ENCODE measurements at regions not wholly inside any gene's neighbourhood (a gene's known extent, or its start where the extent isn't known, plus 50 kb on each side); places are given as distances from the start of the nearest gene placed in this dataset.

GRCh38 chr10:133021116-133021962, 66.4 kb upstream of the ADGRA1 start:
- Histone ChIP-seq H3K4me3 (no peak overlapping the region), H3K27ac (no peak overlapping the region), H3K36me3 (no peaks in the 10 kb centered on the region), H3K27me3 (peaks cover 0 to 71% of the 10 kb centered on the region in 2 donors), H3K9me3 (no peaks in the 10 kb centered on the region), H3K4me1 (no peaks in the 10 kb centered on the region)
- intact Hi-C loops (cut with DNase I; ENCODE audit: low total_unique reads): no loop called here
- TF ChIP-seq CTCF (IDR thresholded peaks at IDR 0.05) (no peak), POLR2A (IDR thresholded peaks at IDR 0.05) (no peak), POLR2AphosphoS5 (IDR thresholded peaks at IDR 0.05) (no peak)
- no peak for DNase-seq (ENCODE audit: low spot score in 2 of 2)

- Histone ChIP-seq H3K36me3 (no peaks in the 10 kb centered on the region), H3K9me3 (no peaks in the 10 kb centered on the region), H3K4me3 (no peak overlapping the region), H3K27me3 (peaks cover 0 to 60% of the 10 kb centered on the region in 2 donors), H3K4me1 (no peaks in the 10 kb centered on the region), H3K27ac (no peak overlapping the region)
- DNase-seq (ENCODE audit: low spot score in 2 of 2): no peak
- intact Hi-C loops (cut with DNase I; ENCODE audit: low total_unique reads): no loop called here
- TF ChIP-seq CTCF (IDR thresholded peaks at IDR 0.05) (no peak), POLR2A (IDR thresholded peaks at IDR 0.05) (no peak), POLR2AphosphoS5 (IDR thresholded peaks at IDR 0.05) (no peak)
These were observed 67.4 kb upstream of the ADGRA1 start for GRCh38 chr10:133020193-133020817.

GRCh38 chr10:133019651-133020050, 68.1 kb upstream of the ADGRA1 start:
- TF ChIP-seq POLR2AphosphoS5 (IDR thresholded peaks at IDR 0.05) (no peak), CTCF (IDR thresholded peaks at IDR 0.05) (no peak), POLR2A (IDR thresholded peaks at IDR 0.05) (no peak)

GRCh38 chr10:133019191-133019590, 68.5 kb upstream of the ADGRA1 start:
- H3K36me3 ChIP-seq: no peaks in the 10 kb centered on the region
- H3K4me3 ChIP-seq: no peak overlapping the region
- peaks cover 0 to 57% of the 10 kb centered on the region in 2 donors for H3K27me3 ChIP-seq
- no peaks in the 10 kb centered on the region for H3K4me1 ChIP-seq
- no peak for DNase-seq (ENCODE audit: low spot score in 2 of 2)
- H3K9me3 ChIP-seq: no peaks in the 10 kb centered on the region
- no peak overlapping the region for H3K27ac ChIP-seq
- intact Hi-C loops (cut with DNase I; ENCODE audit: low total_unique reads): no loop called here
- no peak for TF ChIP-seq POLR2AphosphoS5 (IDR thresholded peaks at IDR 0.05)
- no peak for TF ChIP-seq CTCF (IDR thresholded peaks at IDR 0.05)
- TF ChIP-seq POLR2A (IDR thresholded peaks at IDR 0.05): no peak

More at GRCh38 chr10:133019651-133020050, 68.1 kb upstream of the ADGRA1 start:
- intact Hi-C loops (cut with DNase I; ENCODE audit: low total_unique reads): no loop called here
- no peak for DNase-seq (ENCODE audit: low spot score in 2 of 2)
- Histone ChIP-seq H3K4me3 (no peak overlapping the region), H3K4me1 (no peaks in the 10 kb centered on the region), H3K27ac (no peak overlapping the region), H3K27me3 (peaks cover 0 to 56% of the 10 kb centered on the region in 2 donors), H3K36me3 (no peaks in the 10 kb centered on the region), H3K9me3 (no peaks in the 10 kb centered on the region)

GRCh38 chr10:133018491-133018890, 69.2 kb upstream of the ADGRA1 start:
- Histone ChIP-seq H3K27me3 (peaks cover 0 to 51% of the 10 kb centered on the region in 2 donors), H3K4me1 (no peaks in the 10 kb centered on the region), H3K27ac (no peak overlapping the region), H3K9me3 (no peaks in the 10 kb centered on the region), H3K4me3 (no peak overlapping the region), H3K36me3 (no peaks in the 10 kb centered on the region)
- intact Hi-C loops (cut with DNase I; ENCODE audit: low total_unique reads): no loop called here
- DNase-seq (ENCODE audit: low spot score in 2 of 2): no peak
- TF ChIP-seq CTCF (IDR thresholded peaks at IDR 0.05): no peak
- TF ChIP-seq POLR2AphosphoS5 (IDR thresholded peaks at IDR 0.05): no peak
- no peak for TF ChIP-seq POLR2A (IDR thresholded peaks at IDR 0.05)
